ENCODE measurements at regions not wholly inside any gene's neighbourhood (a gene's known extent, or its start where the extent isn't known, plus 50 kb on each side); places are given as distances from the start of the nearest gene placed in this dataset.
"Not testable (repeated sequence)": the region's sequence is repeated elsewhere in the genome, so short reads cannot be mapped to it uniquely, and the experiment has no call there.

GRCh38 chr14:38704220-38704619 is 398.8 kb downstream of the SEC23A start:
- DNase-seq: no peak

- DNase-seq: no peak
These were observed 406.1 kb downstream of the SEC23A start for GRCh38 chr14:38696925-38697324.

- no peak for DNase-seq
These were observed 409.6 kb downstream of the SEC23A start for GRCh38 chr14:38693423-38693822.

GRCh38 chr14:38669027-38669426 is 413.1 kb upstream of the CLEC14A start:
- no peak for DNase-seq

- no peak for DNase-seq
These were observed 407.5 kb upstream of the CLEC14A start for GRCh38 chr14:38663382-38663781.

- no peak for DNase-seq
These were observed 406.9 kb upstream of the CLEC14A start for GRCh38 chr14:38662781-38663180.

GRCh38 chr14:38646391-38646790 is 390.5 kb upstream of the CLEC14A start:
- no peak for DNase-seq

GRCh38 chr14:38634913-38635312 is 379.0 kb upstream of the CLEC14A start:
- DNase-seq: not testable (repeated sequence)

- no peak for DNase-seq
These were observed 373.5 kb upstream of the CLEC14A start for GRCh38 chr14:38629412-38629811.

GRCh38 chr14:38627163-38627562 is 371.3 kb upstream of the CLEC14A start:
- DNase-seq: no peak

GRCh38 chr14:38623661-38624060 is 367.8 kb upstream of the CLEC14A start:
- no peak for DNase-seq

GRCh38 chr14:38618514-38618913 is 362.6 kb upstream of the CLEC14A start:
- no peak for DNase-seq

GRCh38 chr14:38616959-38617358 is 361.1 kb upstream of the CLEC14A start:
- DNase-seq: no peak

- no peak for DNase-seq
These were observed 356.0 kb upstream of the CLEC14A start for GRCh38 chr14:38611928-38612327.

- DNase-seq: no peak
These were observed 352.4 kb upstream of the CLEC14A start for GRCh38 chr14:38608244-38608643.

GRCh38 chr14:38605193-38606114 is 349.6 kb upstream of the CLEC14A start:
- DNase-seq: no peak

GRCh38 chr14:38600572-38600971 is 344.7 kb upstream of the CLEC14A start:
- not testable (repeated sequence) for DNase-seq

- DNase-seq: no peak
These were observed 337.6 kb upstream of the CLEC14A start for GRCh38 chr14:38593476-38593875.

GRCh38 chr14:38592764-38593442 is 337.0 kb upstream of the CLEC14A start:
- DNase-seq: no peak

GRCh38 chr14:38589747-38590350 is 334.0 kb upstream of the CLEC14A start:
- no peak for DNase-seq

GRCh38 chr14:38583471-38583870 is 327.6 kb upstream of the CLEC14A start:
- DNase-seq: no peak

- no peak for DNase-seq
These were observed 322.4 kb upstream of the CLEC14A start for GRCh38 chr14:38578278-38578681.

- DNase-seq: no peak
These were observed 311.8 kb upstream of the CLEC14A start for GRCh38 chr14:38567703-38568102.

GRCh38 chr14:38561657-38562056 is 305.8 kb upstream of the CLEC14A start:
- DNase-seq: no peak
